ENCODE measurements at regions not wholly inside any gene's neighbourhood (a gene's known extent, or its start where the extent isn't known, plus 50 kb on each side); places are given as distances from the start of the nearest gene placed in this dataset.

- no peak overlapping the region for H3K9ac ChIP-seq (ENCODE audit: extremely low read depth, insufficient read length, low read length)
- Mint-ChIP-seq H3K9me3 (no peaks in the 10 kb centered on the region), H3K4me1 (peaks cover 0 to 3% of the 10 kb centered on the region in 2 experiments; a peak in 1 of 4 replicates), H3K27ac (no peak overlapping the region), H3K36me3 (ENCODE audit: insufficient read depth in 1 of 3, low read depth in 3 of 3) (no peaks in the 10 kb centered on the region), H3K4me3 (no peak overlapping the region), H3K27me3 (ENCODE audit: low read depth) (no peaks in the 10 kb centered on the region)
- H3K4me2 ChIP-seq (ENCODE audit: insufficient read depth, insufficient read length, low read length): no peak overlapping the region
- no peak overlapping the region for H3K18ac ChIP-seq (ENCODE audit: insufficient read length, low read depth, low read length)
- DNase-seq: no peak
- H3K56ac ChIP-seq (ENCODE audit: insufficient read length, low read depth, low read length): no peak overlapping the region
- H2BK12ac ChIP-seq (ENCODE audit: insufficient read length, low read depth, low read length): no peak overlapping the region
- no peaks in the 10 kb centered on the region for H3K27me3 ChIP-seq (ENCODE audit: insufficient read depth, low read length)
- H2BK5ac ChIP-seq (ENCODE audit: insufficient read length, low read length): no peak overlapping the region
- TF ChIP-seq, protein P1, sequence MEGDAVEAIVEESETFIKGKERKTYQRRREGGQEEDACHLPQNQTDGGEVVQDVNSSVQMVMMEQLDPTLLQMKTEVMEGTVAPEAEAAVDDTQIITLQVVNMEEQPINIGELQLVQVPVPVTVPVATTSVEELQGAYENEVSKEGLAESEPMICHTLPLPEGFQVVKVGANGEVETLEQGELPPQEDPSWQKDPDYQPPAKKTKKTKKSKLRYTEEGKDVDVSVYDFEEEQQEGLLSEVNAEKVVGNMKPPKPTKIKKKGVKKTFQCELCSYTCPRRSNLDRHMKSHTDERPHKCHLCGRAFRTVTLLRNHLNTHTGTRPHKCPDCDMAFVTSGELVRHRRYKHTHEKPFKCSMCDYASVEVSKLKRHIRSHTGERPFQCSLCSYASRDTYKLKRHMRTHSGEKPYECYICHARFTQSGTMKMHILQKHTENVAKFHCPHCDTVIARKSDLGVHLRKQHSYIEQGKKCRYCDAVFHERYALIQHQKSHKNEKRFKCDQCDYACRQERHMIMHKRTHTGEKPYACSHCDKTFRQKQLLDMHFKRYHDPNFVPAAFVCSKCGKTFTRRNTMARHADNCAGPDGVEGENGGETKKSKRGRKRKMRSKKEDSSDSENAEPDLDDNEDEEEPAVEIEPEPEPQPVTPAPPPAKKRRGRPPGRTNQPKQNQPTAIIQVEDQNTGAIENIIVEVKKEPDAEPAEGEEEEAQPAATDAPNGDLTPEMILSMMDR (conservative IDR thresholded peaks at IDR 0.05): no peak
- no peak overlapping the region for H4K5ac ChIP-seq (ENCODE audit: insufficient read length, low read depth, low read length)
- H3K14ac ChIP-seq (ENCODE audit: insufficient read depth, low read length): no peak overlapping the region
- no CpG with 5 or more reads among the region's 1 CpG for WGBS (ENCODE audit: extremely low coverage, insufficient read length, low lambda C conversion rate)
- no peak overlapping the region for H4K91ac ChIP-seq (ENCODE audit: insufficient read length, low read depth, low read length)
- no peak overlapping the region for H3K27ac ChIP-seq (ENCODE audit: insufficient read length, low read depth, low read length)
- H3K79me2 ChIP-seq (ENCODE audit: insufficient read depth, low read length): no peaks in the 10 kb centered on the region
- H3K9me3 ChIP-seq (ENCODE audit: control insufficient read depth, low read depth, low read length): no peaks in the 10 kb centered on the region
- H3K79me1 ChIP-seq (ENCODE audit: insufficient read depth, low read depth, low read length, poor library complexity, severe bottlenecking): no peaks in the 10 kb centered on the region
- H3K23ac ChIP-seq (ENCODE audit: insufficient read length, low read depth, low read length): no peak overlapping the region
- no peak overlapping the region for H2AK5ac ChIP-seq (ENCODE audit: insufficient read length, low read length)
- H3K4me1 ChIP-seq (ENCODE audit: insufficient read depth, low read length): no peaks in the 10 kb centered on the region
- no peak overlapping the region for H2BK120ac ChIP-seq (ENCODE audit: low read depth, low read length, poor library complexity, severe bottlenecking)
- H2BK20ac ChIP-seq (ENCODE audit: low read depth, low read length, poor library complexity, severe bottlenecking): no peak overlapping the region
- no peak overlapping the region for H3T11ph ChIP-seq (ENCODE audit: low read length)
- H4K8ac ChIP-seq (replicated peaks; ENCODE audit: insufficient read length, low read depth, low read length): no peak overlapping the region
- no peaks in the 10 kb centered on the region for H3K23me2 ChIP-seq (ENCODE audit: insufficient read length, low read depth, low read length, poor library complexity, severe bottlenecking)
- H4K20me1 ChIP-seq (ENCODE audit: control insufficient read depth, insufficient read depth, insufficient read length): no peaks in the 10 kb centered on the region
- H2BK15ac ChIP-seq (ENCODE audit: low read depth, low read length): no peak overlapping the region
- no peak overlapping the region for H2AFZ ChIP-seq (ENCODE audit: low read length)
- H3K4ac ChIP-seq (ENCODE audit: low read depth, low read length): no peak overlapping the region
Measured at GRCh38 chr2:145741636-145742035, 1221.7 kb upstream of the ZEB2 start.
